Brain pericyte (primary cell): ENCODE measurements at regions not wholly inside any gene's neighbourhood (a gene's known extent, or its start where the extent isn't known, plus 50 kb on each side); places are given as distances from the start of the nearest gene placed in this dataset.

ENCODE experiments used
- DNase-seq: peaks from one replicate; pipeline ENCODE4 v3.0.0-alpha.2; 2012; ENCODE audit warnings: low read depth, low spot score

- DNase-seq, result no peak
These were observed 252.2 kb upstream of the CDH20 start for GRCh38 chr18:61080954-61081528.

- DNase-seq, result no peak
These were observed 250.1 kb upstream of the CDH20 start for GRCh38 chr18:61082976-61083630.

- DNase-seq, result no peak
These were observed 248.2 kb upstream of the CDH20 start for GRCh38 chr18:61085036-61085435.

- no peak for DNase-seq
These were observed 247.5 kb upstream of the CDH20 start for GRCh38 chr18:61085761-61086160.

- DNase-seq, result no peak
These were observed 246.6 kb upstream of the CDH20 start for GRCh38 chr18:61086657-61087056.

GRCh38 chr18:61091379-61091778 lies 241.9 kb upstream of the CDH20 start:
- DNase-seq, result no peak

GRCh38 chr18:61093965-61094364 lies 239.3 kb upstream of the CDH20 start:
- DNase-seq, result no peak

GRCh38 chr18:61096226-61096625 lies 237.0 kb upstream of the CDH20 start:
- DNase-seq, result no peak

- DNase-seq, result no peak
These were observed 226.1 kb upstream of the CDH20 start for GRCh38 chr18:61107113-61107512.

- no peak for DNase-seq
These were observed 224.5 kb upstream of the CDH20 start for GRCh38 chr18:61108706-61109105.

- no peak for DNase-seq
These were observed 209.9 kb upstream of the CDH20 start for GRCh38 chr18:61123309-61123708.

GRCh38 chr18:61127714-61128467 lies 205.3 kb upstream of the CDH20 start:
- no peak for DNase-seq

GRCh38 chr18:61129001-61129400 lies 204.2 kb upstream of the CDH20 start:
- no peak for DNase-seq

GRCh38 chr18:61132031-61132430 lies 201.2 kb upstream of the CDH20 start:
- no peak for DNase-seq

GRCh38 chr18:61133783-61134182 lies 199.4 kb upstream of the CDH20 start:
- no peak for DNase-seq

GRCh38 chr18:61136711-61137251 lies 196.4 kb upstream of the CDH20 start:
- DNase-seq, result no peak

- DNase-seq, result no peak
These were observed 191.5 kb upstream of the CDH20 start for GRCh38 chr18:61141691-61142090.

- DNase-seq, result no peak
These were observed 184.9 kb upstream of the CDH20 start for GRCh38 chr18:61148322-61148721.

- DNase-seq, result no peak
These were observed 183.4 kb upstream of the CDH20 start for GRCh38 chr18:61149786-61150185.

GRCh38 chr18:61153571-61153970 lies 179.7 kb upstream of the CDH20 start:
- no peak for DNase-seq

- no peak for DNase-seq
These were observed 178.4 kb upstream of the CDH20 start for GRCh38 chr18:61154866-61155265.

- no peak for DNase-seq
These were observed 177.6 kb upstream of the CDH20 start for GRCh38 chr18:61155586-61155985.

- no peak for DNase-seq
These were observed 175.8 kb upstream of the CDH20 start for GRCh38 chr18:61157451-61157850.
